Neural crest cell (in vitro differentiated cells): ENCODE measurements at regions not wholly inside any gene's neighbourhood (a gene's known extent, or its start where the extent isn't known, plus 50 kb on each side); places are given as distances from the start of the nearest gene placed in this dataset.

Source experiments
- DNase-seq: peaks from one replicate; pipeline ENCODE4 v3.0.0; 2021; ENCODE audit warnings: low read depth, mixed read lengths, low spot score
- H3K27ac Mint-ChIP-seq: one replicate; pipeline ENCODE4 v1.8.0; 2021; ENCODE audit warnings: mild to moderate bottlenecking, mixed read lengths; ENCODE audit not compliant: unreplicated experiment
- H3K27me3 Mint-ChIP-seq: 2 replicates; pipeline ENCODE4 v1.8.0; 2021; ENCODE audit warnings: low read depth, mild to moderate bottlenecking, mixed read lengths
- H3K36me3 Mint-ChIP-seq: 2 replicates; pipeline ENCODE4 v1.8.0; 2021; ENCODE audit warnings: low read depth, mild to moderate bottlenecking, mixed read lengths
- H3K4me1 Mint-ChIP-seq: 2 replicates; pipeline ENCODE4 v1.8.0; 2021; ENCODE audit warnings: mixed read lengths
- H3K4me3 Mint-ChIP-seq: one replicate; pipeline ENCODE4 v1.8.0; 2021; ENCODE audit warnings: mild to moderate bottlenecking, mixed read lengths
- H3K9me3 Mint-ChIP-seq: 2 replicates; pipeline ENCODE4 v1.8.0; 2021; ENCODE audit warnings: mixed read lengths
- CTCF ChIP-seq: fragments of 200-600 bp; sonication (generic); conservative IDR thresholded peaks from 2 replicates; pipeline ENCODE4 v1.5.0; 2021; ENCODE audit warnings: antibody characterized with exemption, mild to moderate bottlenecking

- Mint-ChIP-seq H3K27me3 (peaks cover 19% of the 10 kb centered on the region), H3K27ac (no peak overlapping the region), H3K9me3 (no peaks in the 10 kb centered on the region), H3K4me1 (peaks cover 3% of the 10 kb centered on the region), H3K36me3 (no peaks in the 10 kb centered on the region), H3K4me3 (no peak overlapping the region)
- no peak for TF ChIP-seq CTCF
- no peak for DNase-seq
Observed at GRCh38 chr5:135691044-135691443, 112.3 kb upstream of the CXCL14 start.

GRCh38 chr5:135690466-135690865 lies 111.7 kb upstream of the CXCL14 start:
- Mint-ChIP-seq H3K4me1 (peaks cover 3% of the 10 kb centered on the region), H3K36me3 (no peaks in the 10 kb centered on the region), H3K27ac (no peak overlapping the region), H3K27me3 (peaks cover 19% of the 10 kb centered on the region), H3K9me3 (no peaks in the 10 kb centered on the region), H3K4me3 (no peak overlapping the region)
- no peak for TF ChIP-seq CTCF
- no peak for DNase-seq

GRCh38 chr5:135689506-135689905 lies 110.7 kb upstream of the CXCL14 start:
- H3K4me1 Mint-ChIP-seq = peaks cover 3% of the 10 kb centered on the region
- no peak overlapping the region for H3K4me3 Mint-ChIP-seq
- H3K27ac Mint-ChIP-seq = no peak overlapping the region
- H3K27me3 Mint-ChIP-seq = peaks cover 24% of the 10 kb centered on the region
- no peaks in the 10 kb centered on the region for H3K9me3 Mint-ChIP-seq
- H3K36me3 Mint-ChIP-seq = no peaks in the 10 kb centered on the region
- DNase-seq = no peak
- TF ChIP-seq CTCF = no peak

GRCh38 chr5:135688385-135688784 lies 109.6 kb upstream of the CXCL14 start:
- Mint-ChIP-seq H3K9me3 (no peaks in the 10 kb centered on the region), H3K27ac (no peak overlapping the region), H3K4me1 (peaks cover 3% of the 10 kb centered on the region), H3K4me3 (no peak overlapping the region), H3K36me3 (no peaks in the 10 kb centered on the region), H3K27me3 (peaks cover 24% of the 10 kb centered on the region)
- no peak for DNase-seq
- TF ChIP-seq CTCF = no peak

GRCh38 chr5:135683189-135683588 lies 104.4 kb upstream of the CXCL14 start:
- H3K4me3 Mint-ChIP-seq = no peak overlapping the region
- peaks cover 11% of the 10 kb centered on the region for H3K9me3 Mint-ChIP-seq
- no peak for TF ChIP-seq CTCF
- no peak for DNase-seq
- H3K27me3 Mint-ChIP-seq = peaks cover 36% of the 10 kb centered on the region
- H3K4me1 Mint-ChIP-seq = no peaks in the 10 kb centered on the region
- H3K36me3 Mint-ChIP-seq = no peaks in the 10 kb centered on the region
- H3K27ac Mint-ChIP-seq = no peak overlapping the region

- Mint-ChIP-seq H3K9me3 (peaks cover 14% of the 10 kb centered on the region), H3K4me1 (no peaks in the 10 kb centered on the region), H3K27me3 (peaks cover 41% of the 10 kb centered on the region), H3K4me3 (no peak overlapping the region), H3K27ac (no peak overlapping the region), H3K36me3 (no peaks in the 10 kb centered on the region)
- no peak for TF ChIP-seq CTCF
- DNase-seq = no peak
Observed at GRCh38 chr5:135680713-135681112, 101.9 kb upstream of the CXCL14 start.
